ENCODE measurements at regions not wholly inside any gene's neighbourhood (a gene's known extent, or its start where the extent isn't known, plus 50 kb on each side); places are given as distances from the start of the nearest gene placed in this dataset.

- H3K9me3 ChIP-seq (ENCODE audit: insufficient read depth, low read depth, low read length): no peaks in the 10 kb centered on the region
- TF ChIP-seq, protein P1, sequence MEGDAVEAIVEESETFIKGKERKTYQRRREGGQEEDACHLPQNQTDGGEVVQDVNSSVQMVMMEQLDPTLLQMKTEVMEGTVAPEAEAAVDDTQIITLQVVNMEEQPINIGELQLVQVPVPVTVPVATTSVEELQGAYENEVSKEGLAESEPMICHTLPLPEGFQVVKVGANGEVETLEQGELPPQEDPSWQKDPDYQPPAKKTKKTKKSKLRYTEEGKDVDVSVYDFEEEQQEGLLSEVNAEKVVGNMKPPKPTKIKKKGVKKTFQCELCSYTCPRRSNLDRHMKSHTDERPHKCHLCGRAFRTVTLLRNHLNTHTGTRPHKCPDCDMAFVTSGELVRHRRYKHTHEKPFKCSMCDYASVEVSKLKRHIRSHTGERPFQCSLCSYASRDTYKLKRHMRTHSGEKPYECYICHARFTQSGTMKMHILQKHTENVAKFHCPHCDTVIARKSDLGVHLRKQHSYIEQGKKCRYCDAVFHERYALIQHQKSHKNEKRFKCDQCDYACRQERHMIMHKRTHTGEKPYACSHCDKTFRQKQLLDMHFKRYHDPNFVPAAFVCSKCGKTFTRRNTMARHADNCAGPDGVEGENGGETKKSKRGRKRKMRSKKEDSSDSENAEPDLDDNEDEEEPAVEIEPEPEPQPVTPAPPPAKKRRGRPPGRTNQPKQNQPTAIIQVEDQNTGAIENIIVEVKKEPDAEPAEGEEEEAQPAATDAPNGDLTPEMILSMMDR (conservative IDR thresholded peaks at IDR 0.05; ENCODE audit: low read length): no peak
- no peak for TF ChIP-seq EZH2phosphoT487 (IDR thresholded peaks at IDR 0.05; ENCODE audit: borderline replicate concordance)
Observed at GRCh38 chr1:209483691-209484090, 99.8 kb upstream of the CAMK1G start.

DNA sequence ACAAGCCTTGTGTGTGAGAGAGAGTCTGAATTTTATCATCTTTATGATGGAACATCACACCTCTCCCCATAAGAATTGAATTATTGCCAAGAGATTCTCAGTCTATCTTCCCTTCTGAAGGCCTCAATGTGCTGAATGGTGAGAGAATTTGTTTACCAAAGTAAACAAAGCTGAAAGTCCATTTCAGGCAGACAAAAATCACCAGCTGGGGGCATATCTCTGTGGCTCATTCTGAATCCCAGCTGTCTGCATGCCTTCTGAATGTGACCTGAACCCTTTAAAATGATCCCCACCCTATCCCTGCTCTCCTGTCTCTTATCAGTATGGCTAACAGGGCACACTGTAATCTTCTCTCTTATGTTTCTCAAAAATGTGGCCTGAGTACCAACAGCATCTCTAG is 99.1 kb upstream of the CAMK1G start:
- TF ChIP-seq, protein P1 (conservative IDR thresholded peaks at IDR 0.05; ENCODE audit: low read length): no peak
- no peak for TF ChIP-seq EZH2phosphoT487 (IDR thresholded peaks at IDR 0.05; ENCODE audit: borderline replicate concordance)

More at GRCh38 chr1:209483691-209484090, 99.8 kb upstream of the CAMK1G start:
- H3K27me3 ChIP-seq (ENCODE audit: insufficient read depth, low read length, poor library complexity, severe bottlenecking): no peaks in the 10 kb centered on the region
- H3K4me3 ChIP-seq (ENCODE audit: low read length, poor library complexity, severe bottlenecking): no peak overlapping the region
- H3K36me3 ChIP-seq (ENCODE audit: insufficient read depth, low read length): no peaks in the 10 kb centered on the region
- peak overlapping the region; percentile 5 for H3K4me2 ChIP-seq (ENCODE audit: low read depth, low read length, poor library complexity, severe bottlenecking)
- H3K79me2 ChIP-seq (ENCODE audit: insufficient read depth, low read length): no peaks in the 10 kb centered on the region
- no peaks in the 10 kb centered on the region for H3F3A ChIP-seq (ENCODE audit: low read depth)
- no peaks in the 10 kb centered on the region for H4K20me1 ChIP-seq (ENCODE audit: insufficient read depth, low read length, poor library complexity, severe bottlenecking)
- H2AFZ ChIP-seq (ENCODE audit: low read length): no peak overlapping the region
- no peaks in the 10 kb centered on the region for H3K9me2 ChIP-seq (replicated peaks; ENCODE audit: low read depth, low read length)
- H3K4me1 ChIP-seq (ENCODE audit: insufficient read depth, low read length, poor library complexity, severe bottlenecking): no peaks in the 10 kb centered on the region
- H3K9ac ChIP-seq (ENCODE audit: low read depth, low read length, poor library complexity, severe bottlenecking): no peak overlapping the region

DNA sequence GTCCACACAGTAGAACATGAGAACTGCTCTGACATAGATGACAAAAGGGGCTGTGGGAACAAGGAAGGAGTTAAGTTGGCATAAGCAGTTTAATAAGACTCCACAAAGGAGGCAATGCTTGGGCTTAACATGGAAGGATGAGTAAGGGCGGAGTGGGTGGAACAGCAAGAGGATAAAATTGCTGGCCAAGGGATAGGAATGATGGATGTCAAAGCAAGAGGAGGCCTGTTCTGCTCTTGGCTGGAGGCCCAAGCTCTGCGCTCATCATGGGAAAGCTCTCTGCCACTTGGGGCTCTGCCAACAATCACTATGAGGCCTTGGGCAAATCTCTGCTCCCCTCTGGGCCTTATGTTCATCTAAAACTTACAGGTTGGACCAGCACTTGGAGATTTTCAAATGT is 98.3 kb upstream of the CAMK1G start:
- Histone ChIP-seq H3K9me2 (replicated peaks; ENCODE audit: low read depth, low read length) (no peaks in the 10 kb centered on the region), H3K36me3 (ENCODE audit: insufficient read depth, low read length) (no peaks in the 10 kb centered on the region), H3K79me2 (ENCODE audit: insufficient read depth, low read length) (no peaks in the 10 kb centered on the region), H2AFZ (ENCODE audit: low read length) (no peak overlapping the region), H3K4me3 (ENCODE audit: low read length, poor library complexity, severe bottlenecking) (no peak overlapping the region), H3K27me3 (ENCODE audit: insufficient read depth, low read length, poor library complexity, severe bottlenecking) (no peaks in the 10 kb centered on the region), H3K4me1 (ENCODE audit: insufficient read depth, low read length, poor library complexity, severe bottlenecking) (no peaks in the 10 kb centered on the region), H3K4me2 (ENCODE audit: low read depth, low read length, poor library complexity, severe bottlenecking) (no peak overlapping the region), H3K9ac (ENCODE audit: low read depth, low read length, poor library complexity, severe bottlenecking) (no peak overlapping the region), H4K20me1 (ENCODE audit: insufficient read depth, low read length, poor library complexity, severe bottlenecking) (no peaks in the 10 kb centered on the region), H3F3A (ENCODE audit: low read depth) (no peaks in the 10 kb centered on the region), H3K9me3 (ENCODE audit: insufficient read depth, low read depth, low read length) (no peaks in the 10 kb centered on the region)
- TF ChIP-seq, protein P1 (conservative IDR thresholded peaks at IDR 0.05; ENCODE audit: low read length): no peak
- TF ChIP-seq EZH2phosphoT487 (IDR thresholded peaks at IDR 0.05; ENCODE audit: borderline replicate concordance): no peak

More for the DNA sequence above, 99.1 kb upstream of the CAMK1G start:
- H3F3A ChIP-seq (ENCODE audit: low read depth): no peaks in the 10 kb centered on the region
- no peaks in the 10 kb centered on the region for H3K79me2 ChIP-seq (ENCODE audit: insufficient read depth, low read length)
- no peaks in the 10 kb centered on the region for H3K4me1 ChIP-seq (ENCODE audit: insufficient read depth, low read length, poor library complexity, severe bottlenecking)
- H3K9ac ChIP-seq (ENCODE audit: low read depth, low read length, poor library complexity, severe bottlenecking): no peak overlapping the region
- H3K4me2 ChIP-seq (ENCODE audit: low read depth, low read length, poor library complexity, severe bottlenecking): no peak overlapping the region
- H3K27me3 ChIP-seq (ENCODE audit: insufficient read depth, low read length, poor library complexity, severe bottlenecking): no peaks in the 10 kb centered on the region
- H3K36me3 ChIP-seq (ENCODE audit: insufficient read depth, low read length): no peaks in the 10 kb centered on the region
- H2AFZ ChIP-seq (ENCODE audit: low read length): no peak overlapping the region
- H3K9me2 ChIP-seq (replicated peaks; ENCODE audit: low read depth, low read length): no peaks in the 10 kb centered on the region
- H3K9me3 ChIP-seq (ENCODE audit: insufficient read depth, low read depth, low read length): no peaks in the 10 kb centered on the region
- no peak overlapping the region for H3K4me3 ChIP-seq (ENCODE audit: low read length, poor library complexity, severe bottlenecking)
- H4K20me1 ChIP-seq (ENCODE audit: insufficient read depth, low read length, poor library complexity, severe bottlenecking): no peaks in the 10 kb centered on the region

Measured in Loucy (cell line).